GM19023 (cell line): ENCODE measurements at regions not wholly inside any gene's neighbourhood (a gene's known extent, or its start where the extent isn't known, plus 50 kb on each side); places are given as distances from the start of the nearest gene placed in this dataset.
A peak's percentile ranks its signal among the peaks of the same experiment; 100 is the strongest.

Experiments
- ATAC-seq: cut with Tn5 transposase; IDR thresholded peaks from one replicate; pipeline ENCODE4 v1.9.1; 2021; ENCODE audit warnings: mild to moderate bottlenecking, moderate library complexity; ENCODE audit not compliant: unreplicated experiment

DNA sequence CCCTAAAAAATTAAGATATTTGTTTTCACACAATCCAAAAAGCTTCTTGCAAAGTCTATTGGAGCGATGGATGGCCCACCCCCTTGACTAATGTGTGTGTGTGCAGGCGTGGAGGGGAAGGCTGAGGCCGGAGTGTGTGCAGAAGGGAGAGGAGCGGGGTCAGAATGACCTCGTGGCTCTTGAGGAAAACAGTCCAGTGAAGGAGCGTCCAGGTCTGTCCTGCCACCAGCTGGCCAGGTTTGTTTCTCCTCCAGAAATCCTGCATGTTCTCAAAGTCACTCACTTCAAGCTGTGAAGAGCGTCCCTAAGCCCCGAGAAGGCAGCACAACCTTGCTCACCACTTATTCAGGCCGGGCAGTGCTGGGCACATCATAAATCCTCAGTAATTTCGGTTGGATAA lies 69.5 kb upstream of the SSX2IP start:
- ATAC-seq: no peak

DNA sequence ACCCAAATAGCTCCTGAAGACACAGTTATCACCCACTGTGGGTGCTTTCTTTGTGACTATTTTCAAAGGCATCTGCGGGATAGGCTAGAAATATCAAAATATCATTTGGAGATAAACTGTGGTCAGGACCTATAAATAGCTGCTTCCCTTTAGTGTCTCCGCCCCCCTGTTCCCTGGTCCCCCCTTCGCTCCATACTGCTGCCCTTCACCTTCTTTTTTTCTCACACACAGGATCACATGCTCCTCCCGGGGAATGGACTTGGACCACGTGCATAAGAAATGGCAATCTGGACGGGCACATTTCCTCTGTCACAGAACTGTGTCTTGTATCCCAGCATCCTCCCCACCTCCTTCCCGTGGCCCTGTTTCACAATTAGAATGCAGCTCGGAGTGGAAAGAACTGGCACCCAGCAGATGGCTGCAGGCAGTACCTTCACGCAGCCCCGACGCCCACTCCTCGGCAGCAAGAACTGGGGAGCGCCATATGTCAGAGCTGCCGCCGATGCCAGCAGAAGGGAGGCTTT lies 68.8 kb upstream of the SSX2IP start:
- ATAC-seq: no peak

DNA sequence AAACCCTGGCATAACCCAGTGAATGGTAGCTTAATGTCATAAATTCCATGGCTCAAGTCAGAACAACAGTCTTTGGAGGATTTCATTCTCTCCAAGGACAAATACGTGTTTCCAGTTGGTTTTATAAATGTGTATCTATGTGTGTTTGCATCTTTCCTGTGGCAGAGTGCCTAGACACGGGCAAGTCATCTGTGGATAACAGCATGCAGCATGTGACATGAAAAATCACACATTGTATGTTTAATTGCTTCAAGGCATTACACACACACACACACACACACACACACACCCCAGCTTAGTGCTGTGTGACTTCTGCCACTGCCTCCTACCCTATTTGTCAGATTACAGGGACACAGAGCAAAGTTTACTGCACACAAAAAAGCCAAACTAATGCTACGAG lies 68.2 kb upstream of the SSX2IP start:
- no peak for ATAC-seq

DNA sequence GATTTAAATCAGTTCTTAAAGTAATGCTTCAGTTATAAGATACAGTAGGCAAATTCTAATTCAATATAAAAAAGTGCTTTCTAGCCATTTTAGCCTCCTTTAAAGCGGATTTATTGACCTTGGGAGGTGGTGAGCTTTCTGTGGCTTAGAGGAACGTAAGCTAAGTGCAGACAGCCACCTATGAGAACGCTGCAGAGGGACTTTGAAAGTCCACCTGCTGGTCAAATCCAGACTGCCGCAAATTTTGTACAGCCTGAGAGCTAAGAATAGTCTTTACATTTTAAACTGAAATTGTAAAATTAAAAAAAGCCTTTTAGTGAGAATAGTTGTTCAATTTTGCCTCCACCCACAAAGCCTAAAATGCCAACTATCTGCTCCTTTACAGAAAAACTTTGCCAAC lies 67.0 kb upstream of the SSX2IP start:
- no peak for ATAC-seq

DNA sequence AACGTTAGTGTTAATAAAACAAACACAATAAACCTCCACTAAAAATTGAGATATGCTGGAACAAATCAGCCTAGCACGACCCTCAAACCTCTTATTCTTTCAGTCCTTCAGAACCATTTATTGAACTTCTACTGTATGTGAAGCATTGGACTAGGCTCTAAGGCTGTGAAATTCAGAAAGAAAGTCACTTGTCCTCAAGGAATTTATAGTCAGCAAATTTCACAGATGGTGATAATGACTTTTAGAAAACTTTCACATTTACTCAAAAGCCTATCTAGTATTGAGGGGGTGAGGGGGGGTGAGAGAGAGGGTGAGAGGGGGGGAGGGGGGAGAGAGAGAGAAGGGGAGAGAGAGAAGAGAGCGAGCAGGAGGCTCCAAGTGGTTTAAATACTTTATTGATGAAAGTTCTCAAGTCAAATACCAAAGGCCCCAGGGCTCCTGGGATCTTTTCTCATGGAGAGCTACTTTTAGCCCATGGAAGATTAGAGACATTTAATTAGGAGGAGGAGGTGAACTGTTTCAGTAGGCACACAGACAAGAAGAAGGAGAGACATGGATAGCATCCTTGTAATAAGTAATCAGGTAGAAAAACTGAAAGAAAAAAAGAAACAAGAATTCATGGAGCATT lies 66.3 kb upstream of the SSX2IP start:
- no peak for ATAC-seq

DNA sequence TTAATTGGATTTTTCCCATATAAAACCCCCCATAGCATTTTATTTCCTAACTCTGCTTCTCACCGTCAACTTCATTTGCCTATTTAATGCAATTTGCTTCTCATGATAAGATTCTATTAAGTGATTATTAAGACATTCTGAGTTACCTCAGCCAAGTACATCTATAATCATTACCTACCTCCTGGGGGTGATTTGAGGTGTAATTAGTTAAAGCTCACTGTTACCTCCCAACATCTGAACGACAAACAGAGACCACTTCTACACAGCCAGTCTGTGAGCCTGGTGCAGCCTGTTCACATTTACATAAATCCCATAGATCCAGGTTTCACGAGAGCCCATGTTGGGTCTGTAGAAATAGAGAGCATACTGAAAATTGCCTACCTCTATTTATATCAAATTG lies 65.7 kb upstream of the SSX2IP start:
- ATAC-seq: no peak

DNA sequence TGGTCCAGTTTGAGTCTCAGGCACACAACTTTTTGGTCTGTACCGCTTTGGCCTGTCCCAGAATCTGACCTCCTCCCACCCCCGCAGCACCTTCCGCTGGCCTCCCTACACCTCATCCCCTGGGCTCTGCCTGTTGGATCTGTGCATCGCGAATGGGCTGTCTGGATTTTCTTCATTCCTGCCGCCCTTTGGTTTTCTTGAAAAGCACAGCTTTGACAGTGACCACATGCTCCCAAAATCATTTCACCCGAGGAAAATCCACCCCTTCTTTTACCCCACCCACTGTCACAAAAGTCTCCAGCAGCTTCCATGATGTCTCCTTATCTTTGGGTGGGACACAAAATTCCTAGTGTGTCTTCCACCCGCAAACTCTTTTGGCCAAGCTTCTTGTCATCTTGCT lies 65.0 kb upstream of the SSX2IP start:
- ATAC-seq: no peak

DNA sequence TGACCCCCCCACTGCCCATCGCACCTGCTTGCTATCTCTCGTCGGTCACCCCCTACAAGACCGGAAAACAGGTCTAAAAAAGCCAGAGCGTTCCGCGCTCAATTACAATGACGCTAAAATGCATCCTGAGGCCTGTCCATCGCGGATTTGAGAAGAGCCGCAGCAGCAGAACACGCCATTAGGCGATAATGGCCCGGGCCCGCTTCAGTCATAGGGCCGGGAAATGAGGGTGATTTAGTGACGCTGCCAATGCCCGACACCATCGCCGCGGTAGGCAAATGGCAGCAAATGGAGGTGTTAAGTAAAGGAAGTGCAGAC lies 64.1 kb upstream of the SSX2IP start:
- no peak for ATAC-seq

DNA sequence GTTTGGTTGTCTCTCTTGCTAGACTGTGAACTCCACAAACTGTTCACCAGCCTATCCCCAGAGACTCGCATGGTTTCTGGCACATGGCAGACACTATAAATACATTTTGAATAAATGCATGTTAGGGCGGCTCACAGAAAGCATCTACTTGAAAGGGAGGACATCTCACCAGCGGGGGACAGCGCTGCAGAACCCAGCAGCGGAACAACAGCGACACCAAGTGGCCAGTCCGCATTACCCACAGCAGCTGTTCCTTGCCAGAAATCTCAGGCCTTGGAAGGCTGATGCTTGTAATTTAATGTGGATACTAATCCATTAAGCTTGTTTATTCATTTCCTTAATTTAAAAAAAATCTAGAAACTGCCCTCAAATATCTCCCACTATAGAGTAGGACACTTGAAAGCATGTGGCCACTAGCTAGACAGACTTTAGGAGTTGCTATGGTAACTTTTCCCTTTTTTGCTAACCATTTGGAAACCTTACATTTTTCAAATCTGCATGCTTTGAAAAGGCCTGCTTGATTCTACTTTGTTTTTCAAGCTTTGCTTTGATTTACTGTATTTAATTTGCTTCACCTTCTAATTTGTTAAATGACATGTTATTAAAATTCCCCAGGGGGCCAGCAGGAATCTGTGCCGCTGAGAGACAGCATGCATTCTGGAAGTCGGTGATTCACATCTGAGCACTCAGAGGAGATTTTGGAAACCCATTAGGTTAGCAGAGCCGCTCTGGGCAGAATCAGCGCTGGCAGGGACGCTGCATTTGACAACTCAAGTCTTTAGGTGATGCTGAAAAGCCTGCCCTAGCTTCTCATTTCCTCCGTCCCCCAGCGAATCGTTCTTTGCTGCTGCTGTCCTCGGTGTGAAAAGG lies 63.5 kb upstream of the SSX2IP start:
- ATAC-seq: peak; percentile 87

DNA sequence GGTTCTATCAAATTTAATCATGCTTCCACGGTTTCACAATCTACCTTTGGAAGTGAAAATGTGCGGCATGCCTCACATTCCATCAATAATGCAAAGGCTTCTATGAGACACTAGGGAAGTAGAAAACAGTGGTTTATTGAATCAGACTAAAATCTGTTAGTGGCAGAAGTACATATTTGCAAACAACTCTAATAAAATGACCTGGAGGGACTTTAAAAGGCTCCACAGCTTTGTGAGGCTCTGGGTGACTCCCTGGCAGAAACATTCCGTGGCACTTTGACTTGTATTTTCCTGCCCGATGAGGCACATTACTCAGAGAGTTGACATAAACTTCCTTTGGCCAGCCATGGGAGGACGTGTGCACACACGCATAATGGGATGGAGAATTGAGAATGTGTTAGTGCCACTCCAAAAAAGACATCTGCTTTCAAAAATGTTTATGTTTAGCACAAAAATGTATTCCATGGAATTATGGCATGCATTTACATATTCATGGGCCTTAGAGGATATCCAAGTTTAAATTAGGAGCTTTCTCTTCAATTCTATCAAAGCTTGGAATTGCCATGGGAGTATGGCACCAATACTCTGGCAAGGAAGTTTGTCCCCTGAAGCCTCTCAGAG lies 60.0 kb upstream of the SSX2IP start:
- ATAC-seq: no peak

DNA sequence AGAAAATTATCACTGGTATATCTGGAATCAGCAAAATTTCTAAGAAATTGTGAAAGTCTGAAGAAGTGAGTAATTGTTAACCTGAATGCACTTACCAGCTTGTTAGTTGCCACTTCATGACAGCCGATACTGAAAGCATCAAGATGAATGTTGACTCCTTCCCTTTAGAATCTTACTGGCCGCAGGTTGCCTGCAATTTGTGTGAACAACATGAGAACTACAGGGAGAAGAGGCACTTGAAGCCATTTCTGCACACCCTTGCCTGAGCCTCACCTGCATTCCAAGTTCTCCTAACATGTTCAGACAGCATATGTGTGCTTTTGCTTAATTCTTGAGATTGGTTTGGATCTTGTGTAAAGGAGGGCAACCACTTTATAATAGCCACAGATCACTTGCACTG lies 59.2 kb upstream of the SSX2IP start:
- no peak for ATAC-seq

DNA sequence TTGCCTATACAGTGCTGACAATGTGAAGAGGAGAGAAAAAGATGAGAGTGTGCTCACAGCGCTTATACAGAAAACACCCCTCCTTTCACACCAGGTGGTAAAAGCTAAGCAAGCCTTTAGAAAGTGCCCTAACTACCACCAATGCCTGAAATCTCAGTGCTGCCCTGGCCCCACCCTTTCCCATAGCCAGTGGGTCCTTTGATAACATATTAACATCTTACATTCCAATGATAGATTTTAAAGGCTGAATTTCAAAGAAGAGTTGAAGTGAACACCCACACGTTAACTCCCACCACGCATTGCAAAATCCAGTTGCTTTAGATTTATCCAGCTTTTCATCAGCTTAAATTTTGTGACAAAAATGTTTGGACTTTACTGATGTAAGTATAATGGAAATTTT lies 58.1 kb upstream of the SSX2IP start:
- no peak for ATAC-seq

DNA sequence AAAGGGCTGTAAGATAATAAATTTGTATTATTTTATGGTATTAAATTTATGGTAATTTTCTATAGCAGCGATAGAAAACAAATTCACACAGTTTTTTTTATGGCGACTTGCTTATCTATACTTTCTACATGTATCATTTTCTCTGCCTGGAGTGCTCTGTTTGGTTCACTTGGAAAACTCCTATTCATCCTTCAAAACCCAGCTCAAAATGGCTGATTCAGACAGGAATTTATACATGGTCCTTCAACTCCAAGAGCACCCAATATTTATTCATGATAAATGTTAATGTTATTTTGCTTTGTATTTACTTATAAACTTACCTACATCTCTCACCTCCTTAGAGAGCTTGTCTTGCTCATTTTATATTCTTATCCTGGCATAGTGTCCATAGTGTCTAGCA lies 55.6 kb upstream of the SSX2IP start:
- no peak for ATAC-seq

DNA sequence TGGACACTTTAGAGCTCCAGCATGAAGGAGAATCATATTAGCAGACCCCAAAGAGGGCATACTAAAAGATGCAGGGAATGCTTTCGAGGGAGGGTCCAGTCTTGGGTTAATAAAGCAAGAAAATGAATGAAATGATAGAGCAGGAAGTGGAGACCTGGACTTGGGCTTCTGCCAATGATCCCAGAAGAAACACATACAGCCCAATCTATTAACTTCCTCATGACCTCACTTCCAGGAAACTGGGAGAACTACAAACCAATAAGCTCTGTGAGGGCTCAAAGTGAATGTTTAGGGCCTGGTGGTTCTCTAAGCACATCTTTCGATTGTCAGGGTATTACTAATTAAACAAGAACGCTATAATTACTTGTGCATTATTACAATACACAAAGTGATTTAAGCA lies 53.6 kb upstream of the SSX2IP start:
- no peak for ATAC-seq

DNA sequence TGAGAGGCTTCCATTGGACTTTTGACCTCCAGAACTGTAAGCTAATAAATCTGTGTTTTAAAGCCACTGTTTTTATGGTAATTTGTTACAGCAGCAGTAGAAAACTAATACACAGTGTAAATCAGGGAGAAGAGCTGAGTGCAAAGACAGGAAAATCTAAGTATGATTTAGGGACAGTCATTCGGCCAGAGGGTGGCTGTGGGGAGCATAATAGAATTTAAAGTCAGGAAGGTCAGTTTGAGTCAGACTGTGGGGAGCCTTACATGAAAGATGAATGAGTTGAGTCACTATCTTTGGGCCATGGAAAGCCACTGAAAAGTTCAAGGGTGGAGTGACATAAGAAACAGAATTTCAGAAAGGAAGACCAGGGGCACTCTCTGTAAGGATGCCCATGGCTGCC lies 52.4 kb upstream of the SSX2IP start:
- ATAC-seq: no peak

DNA sequence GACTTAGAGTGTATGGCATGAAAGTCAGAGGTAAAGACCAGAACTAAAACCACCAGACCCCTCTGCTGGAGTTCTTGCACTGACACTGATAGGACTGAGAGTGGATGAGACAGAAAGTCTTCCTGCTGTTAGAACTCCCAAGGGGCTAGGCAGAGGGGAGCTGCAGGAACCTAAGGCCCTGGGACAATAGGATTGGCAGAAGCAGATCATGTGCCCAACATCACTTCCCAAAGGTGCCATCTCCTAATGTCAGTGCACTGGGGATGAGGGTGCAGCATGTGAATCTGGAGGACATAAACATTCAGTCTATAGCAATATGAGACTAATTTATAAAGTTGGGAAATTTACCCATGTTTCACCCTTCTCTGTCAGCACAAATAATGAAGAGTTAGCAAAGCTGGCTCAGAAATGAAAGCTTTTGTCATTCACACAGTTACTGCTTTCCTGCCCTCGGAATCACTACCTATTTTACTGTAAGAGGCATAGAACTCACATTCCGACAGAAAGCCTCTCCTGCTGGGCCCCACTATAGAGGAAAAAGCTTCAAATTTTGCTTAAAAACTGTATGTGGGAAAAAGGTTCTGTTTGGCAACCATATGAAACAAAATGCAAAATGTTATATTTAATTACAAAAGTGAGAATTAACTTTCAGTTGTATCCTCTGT lies 49.9 kb upstream of the SSX2IP start:
- ATAC-seq: no peak
